Stomach smooth muscle (tissue), 2 donors: ENCODE measurements at regions not wholly inside any gene's neighbourhood (a gene's known extent, or its start where the extent isn't known, plus 50 kb on each side); places are given as distances from the start of the nearest gene placed in this dataset.
"Not testable (repeated sequence)": the region's sequence is repeated elsewhere in the genome, so short reads cannot be mapped to it uniquely, and the experiment has no call there.

Experiments
- H3K27ac ChIP-seq: one replicate; pipeline ENCODE4 v1.7.0; 2013; ENCODE audit warnings: mild to moderate bottlenecking, low read length, inconsistent platforms
- H3K27me3 ChIP-seq, 2 donors: one replicate each; pipeline ENCODE4 v1.7.0; 2013; ENCODE audit warnings: low read length in 2 of 2; ENCODE audit not compliant: insufficient read depth in 2 of 2, control insufficient read depth in 1 of 2
- H3K36me3 ChIP-seq, 2 donors: one replicate each; pipeline ENCODE4 v1.7.0; 2013; ENCODE audit warnings: low read length in 2 of 2; ENCODE audit not compliant: control insufficient read depth in 2 of 2, insufficient read depth in 2 of 2
- H3K4me1 ChIP-seq: one replicate; pipeline ENCODE4 v1.7.0; 2013; ENCODE audit warnings: low read length; ENCODE audit not compliant: control insufficient read depth, insufficient read depth
- H3K4me3 ChIP-seq, 2 donors: one replicate each; pipeline ENCODE4 v1.7.0; 2013; ENCODE audit warnings: low read length in 2 of 2
- H3K9ac ChIP-seq, 2 donors: one replicate each; pipeline ENCODE4 v1.7.0; 2013; ENCODE audit warnings: low read length in 2 of 2, mild to moderate bottlenecking in 1 of 2
- H3K9me3 ChIP-seq, 2 donors: one replicate each; pipeline ENCODE4 v1.7.0; 2013; ENCODE audit warnings: low read length in 2 of 2; ENCODE audit not compliant: control insufficient read depth in 2 of 2
- donor health status: healthy.
- donor health status: Pancreatic carcinoma.

- no peaks in the 10 kb centered on the region for H3K4me1 ChIP-seq
- no peak overlapping the region for H3K4me3 ChIP-seq
Observed at GRCh38 chr14:23896609-23897153, 56.9 kb upstream of the DHRS4 start.

GRCh38 chr14:23897291-23897690 is 56.3 kb upstream of the DHRS4 start:
- H3K27ac ChIP-seq, H3K4me1 ChIP-seq, H3K9me3 ChIP-seq, H3K9ac ChIP-seq, H3K4me3 ChIP-seq, H3K27me3 ChIP-seq, H3K36me3 ChIP-seq: not testable (repeated sequence)

More at GRCh38 chr14:23896609-23897153, 56.9 kb upstream of the DHRS4 start:
- no peaks in the 10 kb centered on the region for H3K9me3 ChIP-seq
- H3K27ac ChIP-seq, result no peak overlapping the region
- no peak overlapping the region for H3K9ac ChIP-seq
- H3K36me3 ChIP-seq, result no peaks in the 10 kb centered on the region
- no peaks in the 10 kb centered on the region for H3K27me3 ChIP-seq

- H3K27ac ChIP-seq, H3K36me3 ChIP-seq, H3K9ac ChIP-seq, H3K4me1 ChIP-seq, H3K27me3 ChIP-seq, H3K9me3 ChIP-seq, H3K4me3 ChIP-seq: not testable (repeated sequence)
Observed at GRCh38 chr14:23898359-23898758, 55.2 kb upstream of the DHRS4 start.

- Histone ChIP-seq H3K9ac (no peak overlapping the region), H3K36me3 (no peaks in the 10 kb centered on the region), H3K4me3 (no peak overlapping the region), H3K27me3 (no peaks in the 10 kb centered on the region), H3K9me3 (no peaks in the 10 kb centered on the region), H3K27ac (no peak overlapping the region), H3K4me1 (no peaks in the 10 kb centered on the region)
Observed at GRCh38 chr14:23899788-23900187, 53.8 kb upstream of the DHRS4 start.

- H3K9me3 ChIP-seq, result no peaks in the 10 kb centered on the region
- no peak overlapping the region for H3K4me3 ChIP-seq
- H3K27me3 ChIP-seq, result no peaks in the 10 kb centered on the region
- no peaks in the 10 kb centered on the region for H3K36me3 ChIP-seq
- H3K9ac ChIP-seq, result no peak overlapping the region
- no peaks in the 10 kb centered on the region for H3K4me1 ChIP-seq
- H3K27ac ChIP-seq, result no peak overlapping the region
Observed at GRCh38 chr14:23903442-23903841, 50.1 kb upstream of the DHRS4 start.
